Lower lobe of right lung (tissue), 2 donors: ENCODE measurements at regions not wholly inside any gene's neighbourhood (a gene's known extent, or its start where the extent isn't known, plus 50 kb on each side); places are given as distances from the start of the nearest gene placed in this dataset.
A peak's percentile ranks its signal among the peaks of the same experiment; 100 is the strongest.

Experiments used
- ATAC-seq, 2 donors: fragments of 200-7000 bp; cut with Tn5 transposase; one replicate each; pipeline ENCODE4 v1.9.1; 2020 to 2022; ENCODE audit warnings: mild to moderate bottlenecking in 2 of 2, moderate library complexity in 2 of 2
- DNase-seq: peaks from one replicate; pipeline ENCODE4 v3.0.0-alpha.2; 2020
- H3K27ac ChIP-seq: fragments of 200-600 bp; one replicate; pipeline ENCODE4 v1.8.0; 2022
- H3K27me3 ChIP-seq: fragments of 200-600 bp; one replicate; pipeline ENCODE4 v1.8.0; 2022; ENCODE audit warnings: low read depth
- H3K36me3 ChIP-seq: fragments of 200-600 bp; one replicate; pipeline ENCODE4 v1.8.0; 2022; ENCODE audit warnings: mild to moderate bottlenecking
- H3K4me1 ChIP-seq: fragments of 200-600 bp; one replicate; pipeline ENCODE4 v1.8.0; 2022
- H3K4me3 ChIP-seq: fragments of 200-600 bp; one replicate; pipeline ENCODE4 v1.8.0; 2022; ENCODE audit warnings: mild to moderate bottlenecking
- H3K9me3 ChIP-seq: fragments of 200-600 bp; one replicate; pipeline ENCODE4 v1.8.0; 2022
- CTCF ChIP-seq: fragments of 200-600 bp; IDR thresholded peaks from one replicate; pipeline ENCODE4 v1.8.0; 2022; ENCODE audit warnings: antibody characterized with exemption, mild to moderate bottlenecking
- intact Hi-C: fragments of 100-400 bp; cut with DNase I; formaldehyde crosslinking; loops from one replicate; pipeline ENCODE4 v1.11.0; 2022
- donor health status: DM: no; HTN: yes; CAD: no; lungs with severe emphysema.

DNA sequence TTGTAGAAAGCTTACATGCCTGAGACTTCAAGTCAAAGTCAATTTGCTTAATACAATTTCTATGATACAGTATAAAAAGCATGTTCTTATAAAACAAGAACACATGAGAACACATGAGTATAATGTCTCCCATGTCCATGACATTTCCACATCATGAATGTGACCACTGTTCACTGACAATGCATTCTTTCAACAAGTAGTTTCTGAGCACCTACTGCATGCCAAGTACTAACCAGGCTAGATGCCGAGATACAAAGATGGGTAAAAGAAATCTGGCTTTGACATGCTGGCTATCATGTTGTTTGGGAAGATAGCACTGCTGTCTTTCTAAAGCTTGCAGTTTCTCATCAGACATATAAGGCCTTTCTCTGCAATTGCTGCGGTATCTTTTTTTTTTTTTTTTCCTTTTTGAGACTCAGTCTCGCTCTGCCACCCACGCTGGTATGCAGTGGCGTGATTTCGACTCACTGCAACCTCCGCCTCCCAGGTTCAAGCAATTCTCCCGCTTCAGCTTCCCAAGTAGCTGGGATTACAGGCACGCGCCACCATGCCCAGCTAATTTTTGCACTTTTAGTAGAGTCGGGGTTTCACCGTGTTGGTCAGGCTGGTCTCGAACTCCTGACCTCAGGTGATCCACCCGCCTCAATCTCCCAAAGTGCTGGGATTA lies 123.6 kb upstream of the DST start:
- no peak for TF ChIP-seq CTCF
- ATAC-seq = no peak
- no peaks in the 10 kb centered on the region for H3K36me3 ChIP-seq
- H3K4me3 ChIP-seq = no peak overlapping the region
- DNase-seq = no peak
- H3K27me3 ChIP-seq = no peaks in the 10 kb centered on the region
- intact Hi-C loops = no loop called here
- no peak overlapping the region for H3K27ac ChIP-seq
- no peaks in the 10 kb centered on the region for H3K9me3 ChIP-seq
- peaks cover 6% of the 10 kb centered on the region for H3K4me1 ChIP-seq

DNA sequence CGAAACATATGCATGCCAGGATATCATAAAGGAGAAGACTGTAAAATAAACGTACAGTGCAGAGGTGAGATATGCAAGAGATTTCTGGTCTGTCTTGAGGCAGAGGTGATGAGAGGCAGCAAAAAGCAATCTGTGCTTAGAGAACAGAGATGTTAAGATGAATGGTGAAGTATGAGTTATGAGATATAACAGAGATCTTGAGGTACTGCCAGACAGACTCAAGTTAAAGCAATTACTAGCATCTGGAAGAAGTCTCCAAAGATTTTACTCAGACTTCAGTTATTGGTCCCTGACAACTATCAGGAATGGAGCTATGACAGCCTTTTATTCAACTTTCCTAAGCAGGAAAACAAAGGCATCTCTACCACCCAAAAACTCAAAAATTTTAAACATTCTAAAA lies 122.8 kb upstream of the DST start:
- no peak for ATAC-seq
- peaks cover 6% of the 10 kb centered on the region for H3K4me1 ChIP-seq
- no peak overlapping the region for H3K4me3 ChIP-seq
- TF ChIP-seq CTCF = no peak
- H3K27me3 ChIP-seq = no peaks in the 10 kb centered on the region
- intact Hi-C loops = no loop called here
- no peaks in the 10 kb centered on the region for H3K9me3 ChIP-seq
- no peaks in the 10 kb centered on the region for H3K36me3 ChIP-seq
- no peak overlapping the region for H3K27ac ChIP-seq
- DNase-seq = no peak

GRCh38 chr6:56764081-56764566 lies 121.4 kb upstream of the DST start:
- no peaks in the 10 kb centered on the region for H3K9me3 ChIP-seq
- H3K4me3 ChIP-seq = no peak overlapping the region
- no peaks in the 10 kb centered on the region for H3K36me3 ChIP-seq
- peak overlapping the region; percentile 19 for H3K27ac ChIP-seq
- ATAC-seq (peak; percentile 86 to 87), DNase-seq (no peak)
- peaks cover 6% of the 10 kb centered on the region for H3K4me1 ChIP-seq
- TF ChIP-seq CTCF = peak; percentile 32
- H3K27me3 ChIP-seq = no peaks in the 10 kb centered on the region
- intact Hi-C loops = no loop called here

DNA sequence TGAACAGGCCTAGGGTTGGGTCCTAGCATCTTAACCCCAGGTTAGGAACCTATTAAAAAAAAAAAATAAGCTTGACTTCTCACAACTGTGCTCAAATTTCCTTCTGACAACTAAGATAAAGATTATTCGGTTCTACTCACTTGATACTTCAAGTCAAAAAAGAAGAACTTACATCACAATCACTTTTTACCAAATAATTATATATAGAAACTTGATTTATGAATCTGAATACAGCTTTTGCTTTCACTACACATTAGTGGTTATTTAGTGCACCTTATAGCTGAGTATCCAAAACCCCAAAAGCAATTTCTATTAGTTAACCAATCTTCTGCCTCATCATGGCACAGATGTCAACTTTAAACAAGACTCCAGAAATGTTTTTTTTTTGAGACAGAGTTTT lies 119.0 kb upstream of the DST start:
- intact Hi-C loops = no loop called here
- no peaks in the 10 kb centered on the region for H3K36me3 ChIP-seq
- H3K4me3 ChIP-seq = no peak overlapping the region
- no peak overlapping the region for H3K27ac ChIP-seq
- no peaks in the 10 kb centered on the region for H3K9me3 ChIP-seq
- no peak for TF ChIP-seq CTCF
- DNase-seq (no peak), ATAC-seq (no peak)
- no peaks in the 10 kb centered on the region for H3K27me3 ChIP-seq
- peaks cover 25% of the 10 kb centered on the region for H3K4me1 ChIP-seq

DNA sequence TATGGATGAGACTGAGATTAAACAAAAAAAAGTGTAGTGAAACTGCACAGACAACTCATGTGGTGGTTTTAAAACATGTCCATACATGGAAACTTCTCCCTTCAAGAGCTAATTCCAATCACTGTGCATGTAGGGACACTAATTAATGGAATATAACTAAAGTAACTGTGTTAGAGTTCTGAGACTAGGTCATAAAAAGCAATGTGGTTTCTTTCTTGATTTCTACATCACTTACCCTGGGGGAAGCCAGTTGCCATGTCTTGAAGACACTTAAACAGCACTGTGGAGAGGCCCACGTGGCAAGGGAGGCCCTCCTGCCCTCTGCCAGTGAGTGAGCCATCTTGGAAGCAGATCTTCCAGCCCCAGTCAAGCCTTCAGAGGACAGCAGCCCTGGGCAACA lies 118.2 kb upstream of the DST start:
- Histone ChIP-seq H3K4me3 (no peak overlapping the region), H3K27ac (no peak overlapping the region), H3K4me1 (peaks cover 33% of the 10 kb centered on the region), H3K27me3 (no peaks in the 10 kb centered on the region), H3K36me3 (no peaks in the 10 kb centered on the region), H3K9me3 (no peaks in the 10 kb centered on the region)
- intact Hi-C loops = no loop called here
- ATAC-seq (no peak), DNase-seq (no peak)
- TF ChIP-seq CTCF = no peak
